PC-3 (cell line): ENCODE measurements at regions not wholly inside any gene's neighbourhood (a gene's known extent, or its start where the extent isn't known, plus 50 kb on each side); places are given as distances from the start of the nearest gene placed in this dataset.

Experiments used
- ATAC-seq: fragments of 200-7000 bp; cut with Tn5 transposase; 2 replicates; pipeline ENCODE4 v1.9.1; 2020; ENCODE audit warnings: mild to moderate bottlenecking, moderate library complexity
- BruUV-seq: library from RNA; stranded (reverse); fragments of 400-500 nt; replicated peaks from 2 replicates; lab custom pipeline; 2021; lab: Mats Ljungman, UMichigan
- CTCF ChIA-PET: fragments of 300-600 bp; sonication (Branson Sonifier 250); formaldehyde crosslinking; loops from one replicate; lab custom pipeline; 2022; ENCODE audit warnings: antibody characterized with exemption; lab: Charles Lee
- POLR2A ChIA-PET: fragments of 300-600 bp; sonication (Branson Sonifier 250); formaldehyde crosslinking; loops from one replicate; lab custom pipeline; 2022; ENCODE audit warnings: antibody characterized with exemption; ENCODE audit not compliant: unreplicated experiment; lab: Charles Lee
- DNase-seq: peaks from one replicate; pipeline ENCODE4 v3.0.0-alpha.2; 2015
- H2AFZ ChIP-seq: fragments of 300-600 bp; sonication (generic); 2 replicates; pipeline ENCODE4 v1.6.0; 2016; ENCODE audit warnings: antibody characterized with exemption, low read length
- H3F3A ChIP-seq: fragments of 300-600 bp; sonication (generic); one replicate; pipeline ENCODE4 v1.6.0; 2017; ENCODE audit warnings: antibody characterized with exemption, low read length, control low read depth, mild to moderate bottlenecking; ENCODE audit not compliant: unreplicated experiment
- H3K27ac ChIP-seq: fragments of 300-600 bp; sonication (generic); 2 replicates; pipeline ENCODE4 v1.5.1; 2016; ENCODE audit warnings: mild to moderate bottlenecking, low read length
- H3K27me3 ChIP-seq: fragments of 300-600 bp; sonication (generic); 2 replicates; pipeline ENCODE4 v1.6.1; 2016; ENCODE audit warnings: low read length, mixed read lengths
- H3K36me3 ChIP-seq: fragments of 300-600 bp; sonication (generic); 2 replicates; pipeline ENCODE4 v1.6.1; 2016; ENCODE audit warnings: low read depth, mixed run types, low read length, mixed read lengths
- H3K4me1 ChIP-seq: fragments of 300-600 bp; sonication (generic); 2 replicates; pipeline ENCODE4 v1.5.1; 2016; ENCODE audit warnings: low read length; ENCODE audit not compliant: insufficient read depth
- H3K4me2 ChIP-seq: fragments of 300-600 bp; sonication (generic); 2 replicates; pipeline ENCODE4 v1.6.0; 2016; ENCODE audit warnings: low read length
- H3K4me3 ChIP-seq: fragments of 300-600 bp; sonication (generic); 2 replicates; pipeline ENCODE4 v1.5.1; 2016; ENCODE audit warnings: mild to moderate bottlenecking, low read length, mixed read lengths
- H3K79me2 ChIP-seq: fragments of 300-600 bp; sonication (generic); 2 replicates; pipeline ENCODE4 v1.6.1; 2017; ENCODE audit warnings: low read length, mixed read lengths
- H3K9ac ChIP-seq: fragments of 300-600 bp; sonication (generic); 2 replicates; pipeline ENCODE4 v1.6.0; 2016; ENCODE audit warnings: mild to moderate bottlenecking, low read length
- H3K9me2 ChIP-seq: fragments of 300-600 bp; sonication (generic); replicated peaks from 2 replicates; pipeline ENCODE4 v1.6.1; 2016; ENCODE audit warnings: mixed run types, low read length, mixed read lengths
- H3K9me3 ChIP-seq: fragments of 300-600 bp; sonication (generic); 2 replicates; pipeline ENCODE4 v1.6.1; 2016; ENCODE audit warnings: low read length, mixed read lengths
- H4K20me1 ChIP-seq: fragments of 300-600 bp; sonication (generic); 2 replicates; pipeline ENCODE4 v1.6.1; 2016; ENCODE audit warnings: low read length, mixed read lengths
- CTCF ChIP-seq: fragments of 300-600 bp; sonication (generic); conservative IDR thresholded peaks from 2 replicates; pipeline ENCODE4 v1.5.1; 2017; ENCODE audit warnings: antibody characterized with exemption, low read depth, mild to moderate bottlenecking, low read length
- EZH2 ChIP-seq: fragments of 300-600 bp; sonication (generic); IDR thresholded peaks from one replicate; pipeline ENCODE4 v1.6.1; 2017; ENCODE audit warnings: antibody characterized with exemption, mild to moderate bottlenecking, low read length; ENCODE audit not compliant: unreplicated experiment
- EZH2phosphoT487 ChIP-seq: fragments of 300-600 bp; sonication (generic); IDR thresholded peaks from 2 replicates; pipeline ENCODE4 v1.6.1; 2018; ENCODE audit warnings: mild to moderate bottlenecking, antibody characterized with exemption, low read length, borderline replicate concordance
- intact Hi-C: fragments of 100-400 bp; cut with micrococcal nuclease; formaldehyde crosslinking; loops from 2 replicates; pipeline ENCODE4 v1.9.0; 2023

- Histone ChIP-seq H3K9me2 (no peaks in the 10 kb centered on the region), H3K36me3 (no peaks in the 10 kb centered on the region), H3F3A (no peaks in the 10 kb centered on the region), H3K27ac (no peak overlapping the region), H3K4me2 (no peak overlapping the region), H3K4me1 (no peaks in the 10 kb centered on the region), H3K9me3 (no peaks in the 10 kb centered on the region), H3K79me2 (no peaks in the 10 kb centered on the region), H3K9ac (no peak overlapping the region), H3K4me3 (no peak overlapping the region), H4K20me1 (no peaks in the 10 kb centered on the region), H3K27me3 (no peaks in the 10 kb centered on the region), H2AFZ (no peak overlapping the region)
- CTCF ChIA-PET: no interaction called here
- POLR2A ChIA-PET: no interaction called here
- ATAC-seq (no peak), DNase-seq (no peak)
- BruUV-seq: no TSS peak
- intact Hi-C loops: no loop called here
- TF ChIP-seq EZH2 (no peak), CTCF (no peak), EZH2phosphoT487 (no peak)
Measured at GRCh38 chr4:83832110-83832825, 296.4 kb downstream of the GPAT3 start.

- Histone ChIP-seq H2AFZ (no peak overlapping the region), H3K27me3 (no peaks in the 10 kb centered on the region), H3K9ac (no peak overlapping the region), H3K4me1 (no peaks in the 10 kb centered on the region), H3F3A (no peaks in the 10 kb centered on the region), H3K9me3 (no peaks in the 10 kb centered on the region), H4K20me1 (no peaks in the 10 kb centered on the region), H3K27ac (no peak overlapping the region), H3K4me2 (no peak overlapping the region), H3K4me3 (no peak overlapping the region), H3K79me2 (no peaks in the 10 kb centered on the region), H3K9me2 (no peaks in the 10 kb centered on the region), H3K36me3 (no peaks in the 10 kb centered on the region)
- ChIA-PET CTCF (no interaction called here), POLR2A (interaction anchor here (0.6 kb wide), 1 partner anchor 68 kb away, joined by 4 read pairs; no protein-coding TSS in a partner anchor)
- no peak for TF ChIP-seq EZH2phosphoT487
- no peak for TF ChIP-seq CTCF
- TF ChIP-seq EZH2: no peak
- no peak for ATAC-seq
- intact Hi-C loops: no loop called here
- no peak for DNase-seq
- no TSS peak for BruUV-seq
Measured at GRCh38 chr4:83831588-83831987, 295.7 kb downstream of the GPAT3 start.

GRCh38 chr4:83830138-83830888 lies 294.4 kb downstream of the GPAT3 start:
- no peaks in the 10 kb centered on the region for H3K4me1 ChIP-seq
- POLR2A ChIA-PET: no interaction called here
- H2AFZ ChIP-seq: no peak overlapping the region
- H3K79me2 ChIP-seq: no peaks in the 10 kb centered on the region
- TF ChIP-seq CTCF (no peak), EZH2phosphoT487 (no peak), EZH2 (no peak)
- H3K9me3 ChIP-seq: no peaks in the 10 kb centered on the region
- BruUV-seq: no TSS peak
- no peak for ATAC-seq
- CTCF ChIA-PET: no interaction called here
- intact Hi-C loops: no loop called here
- H4K20me1 ChIP-seq: no peaks in the 10 kb centered on the region
- H3K4me3 ChIP-seq: no peak overlapping the region
- no peak overlapping the region for H3K27ac ChIP-seq
- no peak for DNase-seq
- no peaks in the 10 kb centered on the region for H3K9me2 ChIP-seq
- H3K4me2 ChIP-seq: no peak overlapping the region
- H3K9ac ChIP-seq: no peak overlapping the region
- H3F3A ChIP-seq: no peaks in the 10 kb centered on the region
- H3K27me3 ChIP-seq: no peaks in the 10 kb centered on the region
- H3K36me3 ChIP-seq: no peaks in the 10 kb centered on the region
